GM12878 (cell line): ENCODE measurements at regions not wholly inside any gene's neighbourhood (a gene's known extent, or its start where the extent isn't known, plus 50 kb on each side); places are given as distances from the start of the nearest gene placed in this dataset.

Experiments
- ATAC-seq: fragments of 200-7000 bp; cut with Tn5 transposase; 3 replicates; pipeline ENCODE4 v1.9.1; 2020; ENCODE audit warnings: mild to moderate bottlenecking, moderate library complexity
- BruUV-seq: library from RNA; stranded (reverse); fragments of 400-500 nt; replicated peaks from 2 replicates; lab custom pipeline; 2021; lab: Mats Ljungman, UMichigan
- CTCF ChIA-PET: fragments of 300-600 bp; sonication (Branson Sonifier 250); formaldehyde crosslinking; extraction: SDS; loops from one replicate; lab custom pipeline; 2021; ENCODE audit warnings: inconsistent platforms; lab: Yijun Ruan, JAX
- POLR2A ChIA-PET: fragments of 350-600 bp; formaldehyde crosslinking; extraction: SDS; loops from one replicate; lab custom pipeline; 2021; ENCODE audit warnings: inconsistent platforms; lab: Charles Lee
- RAD21 ChIA-PET: fragments of 300-600 bp; sonication (Branson Sonifier 250); formaldehyde crosslinking; loops from one replicate; lab custom pipeline; 2023; ENCODE audit warnings: antibody characterized with exemption; ENCODE audit not compliant: unreplicated experiment; lab: Charles Lee
- SMC1A ChIA-PET: fragments of 300-600 bp; sonication (Branson Sonifier 250); formaldehyde crosslinking; loops from one replicate; lab custom pipeline; 2023; ENCODE audit not compliant: unreplicated experiment, uncharacterized antibody; lab: Charles Lee
- DNase-seq: peaks from one replicate; pipeline ENCODE4 v3.0.0-alpha.2; 2011; ENCODE audit warnings: low read depth, low spot score
- FAIRE-seq: peaks from 3 replicates; lab custom pipeline; 2011; peaks lifted over from hg19 to GRCh38; lab: Jason Lieb, UNC
- H2AFZ ChIP-seq: 2 replicates; pipeline ENCODE4 v1.6.0; 2011; ENCODE audit warnings: low read depth, low read length, control low read depth; ENCODE audit not compliant: control insufficient read depth
- H3K27ac ChIP-seq: 2 replicates; pipeline ENCODE4 v1.5.1; 2011; ENCODE audit warnings: control low read depth; ENCODE audit not compliant: control insufficient read depth, insufficient read depth
- H3K27me3 ChIP-seq, 2 experiments: replicated peaks in 1 of 2; 2 replicates each; pipeline versions ENCODE4 v1.6.0 to v1.6.1; 2011; ENCODE audit warnings: low read length in 1 of 2; ENCODE audit not compliant: control insufficient read depth in 2 of 2, insufficient read depth in 2 of 2
- H3K36me3 ChIP-seq, 2 experiments: 2 replicates each; pipeline ENCODE4 v1.5.1; 2011; ENCODE audit warnings: low read length in 1 of 2; ENCODE audit not compliant: control insufficient read depth in 2 of 2, insufficient read depth in 2 of 2
- H3K4me1 ChIP-seq: 2 replicates; pipeline ENCODE4 v1.6.1; 2011; ENCODE audit warnings: mild to moderate bottlenecking, low read length, moderate library complexity, mixed read lengths; ENCODE audit not compliant: control insufficient read depth, insufficient read depth
- H3K4me2 ChIP-seq: 2 replicates; pipeline ENCODE4 v1.6.0; 2011; ENCODE audit warnings: control low read depth; ENCODE audit not compliant: control insufficient read depth, insufficient read depth
- H3K4me3 ChIP-seq: fragments of 200-600 bp; sonication (generic); 2 replicates; pipeline ENCODE4 v1.5.1; 2016
- H3K79me2 ChIP-seq: 2 replicates; pipeline ENCODE4 v1.6.0; 2011; ENCODE audit warnings: low read length; ENCODE audit not compliant: control insufficient read depth, insufficient read depth
- H3K9ac ChIP-seq: 2 replicates; pipeline ENCODE4 v1.8.0; 2011; ENCODE audit warnings: low read length, control low read depth, mixed read lengths; ENCODE audit not compliant: control insufficient read depth, insufficient read depth
- H3K9me3 ChIP-seq: replicated peaks from 3 replicates; pipeline ENCODE4 v1.5.1; 2011; ENCODE audit warnings: mild to moderate bottlenecking, low read length; ENCODE audit not compliant: control insufficient read depth, insufficient read depth
- H4K20me1 ChIP-seq: 2 replicates; pipeline ENCODE4 v1.6.0; 2011; ENCODE audit not compliant: control insufficient read depth, insufficient read depth
- CHD4 ChIP-seq: fragments of 200-600 bp; sonication (generic); IDR thresholded peaks from 2 replicates; pipeline ENCODE4 v1.6.1; 2016; ENCODE audit warnings: mild to moderate bottlenecking
- RB1 ChIP-seq: fragments of 450-650 bp; formaldehyde crosslinking; IDR thresholded peaks from 2 replicates; pipeline ENCODE4 v1.6.1; 2017; ENCODE audit warnings: mild to moderate bottlenecking, borderline replicate concordance
- RBBP5 ChIP-seq: fragments of 200-600 bp; sonication (generic); conservative IDR thresholded peaks from 2 replicates; pipeline ENCODE4 v1.6.1; 2016
- STAT3 ChIP-seq: IDR thresholded peaks from 2 replicates; pipeline ENCODE4 v1.6.1; 2011; ENCODE audit warnings: low read depth, low read length, improper control_type of control experiment
- USF1 ChIP-seq: IDR thresholded peaks from 2 replicates; pipeline ENCODE4 v1.6.1; 2011; ENCODE audit warnings: borderline replicate concordance, low read depth, mild to moderate bottlenecking, moderate library complexity, mixed read lengths, low read length; ENCODE audit not compliant: insufficient read depth; ENCODE audit errors: extremely low read length
- ZBTB4 ChIP-seq: fragments of 450-650 bp; formaldehyde crosslinking; IDR thresholded peaks from 2 replicates; pipeline ENCODE4 v1.4.0; 2022; ENCODE audit warnings: mild to moderate bottlenecking, moderate library complexity
- WGBS: methylation state at CpG from one replicate; pipeline ENCODE4 v1.1.6; 2016; ENCODE audit warnings: low lambda C conversion rate; ENCODE audit not compliant: insufficient replicate concordance, insufficient coverage; ENCODE audit errors: missing lambda C conversion rate; 5-methylcytosine and 5-hydroxymethylcytosine counted together
- in situ Hi-C: fragments of 300-500 bp; cut with MboI; formaldehyde crosslinking; loops from 9 replicates; pipeline ENCODE4 v1.14.3; 2018; ENCODE audit warnings: mixed read lengths
- intact Hi-C: fragments of 100-400 bp; cut with micrococcal nuclease; formaldehyde crosslinking; loops from one replicate; pipeline ENCODE4 v1.14.2; 2022; ENCODE audit not compliant: unreplicated experiment
- TF ChIP-seq, protein P1 (sequence below): IDR thresholded peaks from 2 replicates; pipeline ENCODE4 v1.6.1; 2011; ENCODE audit warnings: mild to moderate bottlenecking, low read depth, low read length, moderate library complexity; ENCODE audit not compliant: insufficient replicate concordance

DNA sequence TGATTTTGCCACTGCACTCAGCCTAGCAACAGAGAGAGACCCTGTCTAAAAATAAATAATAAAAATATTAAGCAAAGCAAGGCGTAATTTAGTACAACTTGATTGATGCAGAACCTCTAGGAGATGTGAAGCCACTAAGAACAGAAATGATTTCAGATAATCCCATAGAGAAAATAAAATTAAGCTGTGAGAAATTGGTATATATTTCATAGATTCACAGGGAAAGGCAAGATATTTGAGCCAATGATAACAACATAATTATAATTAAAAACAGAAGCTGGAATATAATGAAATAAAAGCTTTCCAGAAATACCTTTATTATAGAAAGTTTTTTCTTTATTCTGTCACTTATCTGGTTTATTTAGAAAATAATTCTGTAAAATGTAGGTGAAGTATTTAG is 88.9 kb upstream of the GULP1 start:
- no peak for FAIRE-seq
- H3K4me3 ChIP-seq: no peak overlapping the region
- H3K4me2 ChIP-seq: no peak overlapping the region
- intact Hi-C loops: no loop called here
- 0% methylated on average over 1 of the region's 1 CpG for WGBS
- SMC1A ChIA-PET: interaction anchor here (1.2 kb wide), 1 partner anchor 13 kb away, joined by 5 read pairs; no protein-coding TSS in a partner anchor
- CTCF ChIA-PET: interaction anchor here (1.0 kb wide), 2 partner anchors 10 to 18 kb away, joined by 3 to 4 read pairs; no protein-coding TSS in a partner anchor
- TF ChIP-seq CHD4 (no peak), RBBP5 (no peak), STAT3 (no peak), RB1 (no peak), USF1 (no peak), ZBTB4 (CRISPR knock-in tag) (no peak)
- TF ChIP-seq, protein P1, sequence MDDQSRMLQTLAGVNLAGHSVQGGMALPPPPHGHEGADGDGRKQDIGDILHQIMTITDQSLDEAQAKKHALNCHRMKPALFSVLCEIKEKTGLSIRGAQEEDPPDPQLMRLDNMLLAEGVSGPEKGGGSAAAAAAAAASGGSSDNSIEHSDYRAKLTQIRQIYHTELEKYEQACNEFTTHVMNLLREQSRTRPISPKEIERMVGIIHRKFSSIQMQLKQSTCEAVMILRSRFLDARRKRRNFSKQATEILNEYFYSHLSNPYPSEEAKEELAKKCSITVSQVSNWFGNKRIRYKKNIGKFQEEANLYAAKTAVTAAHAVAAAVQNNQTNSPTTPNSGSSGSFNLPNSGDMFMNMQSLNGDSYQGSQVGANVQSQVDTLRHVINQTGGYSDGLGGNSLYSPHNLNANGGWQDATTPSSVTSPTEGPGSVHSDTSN: no peak
- H3K4me1 ChIP-seq: no peaks in the 10 kb centered on the region
- H3K79me2 ChIP-seq: no peaks in the 10 kb centered on the region
- RAD21 ChIA-PET: no interaction called here
- no peak overlapping the region for H3K27ac ChIP-seq
- no peak for ATAC-seq
- no peaks in the 10 kb centered on the region for H3K9me3 ChIP-seq
- no peaks in the 10 kb centered on the region for H4K20me1 ChIP-seq
- H2AFZ ChIP-seq: no peak overlapping the region
- no peak for DNase-seq
- in situ Hi-C loops: no loop called here
- no peaks in the 10 kb centered on the region for H3K27me3 ChIP-seq
- H3K9ac ChIP-seq: no peak overlapping the region
- POLR2A ChIA-PET: no interaction called here
- H3K36me3 ChIP-seq: no peaks in the 10 kb centered on the region
- no TSS peak for BruUV-seq
